COLO829 (cell line): ENCODE measurements at regions not wholly inside any gene's neighbourhood (a gene's known extent, or its start where the extent isn't known, plus 50 kb on each side); places are given as distances from the start of the nearest gene placed in this dataset.

ENCODE experiments used
- DNase-seq: peaks from one replicate; pipeline ENCODE4 v3.0.0; 2012; ENCODE audit warnings: low spot score

GRCh38 chr15:70347321-70348225 is 249.9 kb upstream of the TLE3 start:
- DNase-seq: no peak

DNA sequence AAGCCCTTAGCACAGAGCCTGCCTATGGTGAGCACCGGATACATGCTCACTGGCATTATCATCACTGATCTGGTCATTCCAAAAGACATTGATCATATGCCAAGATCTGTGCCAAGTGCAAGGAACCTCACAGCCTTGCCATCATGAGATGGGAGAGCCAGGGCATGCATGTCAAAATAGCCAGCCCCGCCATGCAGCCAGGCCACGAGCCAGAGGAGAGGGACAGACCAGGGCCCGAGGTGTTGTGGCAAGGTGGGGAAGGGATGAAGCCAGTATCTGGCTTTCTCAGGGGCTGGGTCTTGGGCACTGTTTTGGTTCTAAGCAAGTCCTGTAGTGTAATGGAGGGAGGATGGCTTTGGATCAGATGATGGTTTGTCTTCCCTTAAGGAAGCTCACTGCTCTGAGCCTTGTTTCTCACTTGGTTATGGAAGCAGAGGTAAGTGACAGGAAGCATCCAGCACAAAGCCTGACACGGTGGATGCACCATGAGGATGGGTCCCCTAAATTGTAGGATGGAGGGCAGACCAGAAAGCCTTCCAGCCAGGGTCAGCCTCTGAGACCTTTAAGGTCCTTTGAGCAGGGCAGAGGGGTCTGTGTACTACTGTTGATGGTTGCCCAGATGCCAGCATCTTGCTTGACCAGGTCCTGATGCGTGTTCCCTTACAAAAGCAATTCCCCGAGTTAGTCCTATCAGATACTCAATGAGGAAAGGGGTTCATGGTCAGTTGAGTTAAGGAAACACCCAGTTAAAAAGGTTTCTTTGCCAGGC is 247.7 kb upstream of the TLE3 start:
- no peak for DNase-seq

- DNase-seq: no peak
Measured at GRCh38 chr15:70344666-70345065, 246.9 kb upstream of the TLE3 start.

GRCh38 chr15:70343961-70344621 is 246.4 kb upstream of the TLE3 start:
- DNase-seq: no peak

GRCh38 chr15:70342554-70343548 is 245.1 kb upstream of the TLE3 start:
- DNase-seq: no peak

- DNase-seq: no peak
Measured at GRCh38 chr15:70342141-70342540, 244.4 kb upstream of the TLE3 start.

DNA sequence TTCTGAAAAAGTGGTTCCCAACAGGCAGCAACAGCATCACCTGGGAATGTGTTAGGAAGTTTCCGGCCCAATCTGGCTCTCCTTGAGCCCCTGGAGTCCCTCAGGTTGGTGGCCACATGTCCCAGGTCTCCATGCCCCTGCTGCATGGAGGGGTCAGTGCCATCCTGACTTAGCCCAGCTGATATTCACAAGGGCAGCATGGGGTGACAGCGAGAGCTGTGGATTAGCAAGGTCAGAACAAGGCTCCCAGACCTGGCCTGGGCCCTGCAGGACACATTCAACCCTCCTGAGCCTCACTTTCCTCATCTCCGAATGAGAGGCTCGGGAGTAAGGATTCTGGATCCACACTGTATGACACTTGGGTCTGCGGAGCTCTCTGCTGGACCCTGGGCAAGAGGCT is 243.8 kb upstream of the TLE3 start:
- no peak for DNase-seq

DNA sequence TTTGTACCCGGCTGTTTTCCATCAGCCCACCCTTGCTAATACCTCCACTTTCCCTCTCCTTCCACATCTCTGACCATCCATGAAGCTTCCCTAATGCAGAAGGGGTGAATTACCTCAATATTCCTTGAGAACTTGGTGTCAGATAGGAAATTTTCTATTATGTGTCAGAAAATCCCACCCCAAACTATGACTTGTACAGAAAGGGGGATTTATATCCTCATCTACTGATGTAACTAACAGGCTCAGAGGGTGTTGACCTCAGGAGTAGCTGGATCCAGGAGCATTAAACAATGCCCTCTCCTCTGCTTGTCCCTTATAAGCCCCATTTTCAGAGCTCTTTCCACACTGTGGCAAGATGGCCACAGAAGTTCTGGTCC is 242.8 kb upstream of the TLE3 start:
- DNase-seq: no peak

DNA sequence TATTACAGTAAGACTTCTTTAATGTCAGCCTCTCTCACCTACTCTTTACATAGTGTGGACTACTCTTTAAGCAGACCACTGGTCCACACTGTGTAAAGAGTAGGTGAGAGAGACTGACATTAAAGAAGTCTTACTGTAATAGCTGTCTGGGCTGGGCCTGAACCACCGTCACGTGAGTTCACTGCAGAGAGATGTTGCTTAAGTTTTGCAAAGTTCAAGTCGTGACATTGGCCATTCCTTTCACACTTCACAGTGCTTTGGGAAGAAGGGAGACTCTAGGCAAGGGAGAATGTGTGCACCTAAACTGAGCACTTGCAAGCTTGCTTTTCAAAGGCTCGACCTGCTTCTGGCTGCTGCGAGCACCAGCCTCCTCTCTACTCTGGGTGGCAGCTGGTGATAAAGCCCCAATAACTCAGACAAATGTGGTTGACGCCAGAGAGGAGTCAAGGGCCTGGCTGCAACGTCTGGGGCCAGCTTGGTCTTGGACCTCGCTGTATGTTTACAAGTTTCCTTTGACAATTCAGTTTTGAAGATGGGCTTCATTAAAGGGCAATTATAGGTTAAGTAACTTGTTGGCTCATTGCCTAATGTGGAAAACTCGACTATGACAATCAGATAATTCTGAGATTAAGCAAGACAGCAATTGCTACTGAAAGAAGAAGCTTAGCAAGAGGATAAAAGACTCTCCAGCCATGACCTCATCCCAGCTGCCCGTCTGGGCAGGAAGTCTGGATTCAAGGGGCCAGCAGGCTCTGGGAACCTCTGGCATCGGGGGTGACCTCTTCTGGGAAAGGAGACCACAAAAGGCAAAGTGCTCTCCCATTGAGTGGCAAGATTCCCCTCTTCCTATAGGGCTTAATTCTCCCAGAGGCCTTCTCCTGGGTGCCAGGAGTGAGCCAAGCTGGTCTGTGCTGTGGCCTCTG is 242.1 kb upstream of the TLE3 start:
- no peak for DNase-seq

- DNase-seq: no peak
Measured at GRCh38 chr15:70337277-70338186, 239.8 kb upstream of the TLE3 start.

DNA sequence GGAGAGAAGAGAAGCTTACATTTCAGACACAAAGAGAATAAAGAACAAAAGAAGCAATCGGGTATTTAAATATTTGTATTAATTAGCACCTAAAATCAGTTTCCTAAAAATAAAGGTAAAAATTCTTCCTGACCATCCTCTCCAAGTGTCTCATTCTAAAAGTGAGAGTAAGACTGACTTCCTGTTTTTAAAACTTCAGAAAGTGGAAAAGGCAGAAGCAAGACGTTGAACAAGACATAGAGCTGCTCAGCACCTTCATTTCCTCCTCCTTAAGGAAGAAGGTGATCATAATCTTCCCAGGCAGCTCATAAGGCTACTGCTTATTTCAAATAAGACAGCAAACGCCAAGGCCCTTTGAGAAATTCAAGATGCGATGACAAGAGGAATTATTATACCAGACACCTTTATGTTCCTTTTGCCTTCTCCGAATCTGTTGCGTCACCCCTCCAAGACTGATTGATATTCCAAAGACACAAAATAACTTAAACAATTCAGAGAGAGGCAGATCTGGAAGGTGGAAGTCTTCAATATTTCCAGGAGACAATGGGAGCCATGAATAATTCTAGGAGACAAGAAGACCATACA is 238.8 kb upstream of the TLE3 start:
- DNase-seq: no peak

GRCh38 chr15:70334286-70334685 is 236.6 kb upstream of the TLE3 start:
- DNase-seq: no peak

DNA sequence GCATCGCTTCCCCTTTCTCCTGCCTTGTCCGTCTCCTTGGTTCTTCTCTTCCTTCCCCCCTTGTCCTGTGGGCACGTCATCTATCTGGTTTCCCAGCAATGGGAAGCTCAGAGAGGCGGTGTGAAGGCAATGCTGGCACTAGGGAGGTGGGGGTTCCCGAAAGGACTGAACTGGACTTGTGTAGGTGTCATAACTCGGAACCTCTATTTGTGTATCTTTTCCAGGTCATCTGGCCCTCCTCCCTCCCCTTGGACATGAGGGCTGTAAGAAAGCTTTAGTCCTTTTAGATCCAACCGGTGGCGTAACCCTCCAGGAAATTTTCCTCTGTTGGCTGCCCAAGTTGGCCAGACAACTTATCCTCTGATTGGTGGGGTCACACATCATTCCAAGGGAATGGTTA is 231.5 kb upstream of the TLE3 start:
- DNase-seq: no peak

DNA sequence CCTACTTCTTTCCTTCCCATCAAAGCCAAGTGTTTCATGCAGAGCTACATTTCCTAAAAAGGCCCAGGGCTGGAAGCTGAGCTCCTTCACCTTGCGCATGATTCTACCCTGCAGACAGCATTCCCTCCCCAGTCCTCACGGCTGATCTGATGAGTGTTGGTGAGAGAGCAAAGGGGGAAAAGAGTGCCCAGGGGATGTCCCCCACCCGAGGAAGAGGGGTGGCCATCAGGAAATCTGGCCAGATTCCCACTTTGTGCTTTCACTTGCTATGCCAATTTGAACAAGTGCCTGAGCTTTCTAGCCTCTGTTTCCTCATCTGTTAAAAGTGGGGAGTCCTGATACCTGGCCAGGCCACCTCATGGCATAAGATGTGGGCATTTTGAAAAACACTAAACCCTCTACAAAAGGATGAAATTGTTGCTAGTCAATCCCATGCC is 231.0 kb upstream of the TLE3 start:
- DNase-seq: no peak

- DNase-seq: no peak
Measured at GRCh38 chr15:70327856-70328678, 230.3 kb upstream of the TLE3 start.

DNA sequence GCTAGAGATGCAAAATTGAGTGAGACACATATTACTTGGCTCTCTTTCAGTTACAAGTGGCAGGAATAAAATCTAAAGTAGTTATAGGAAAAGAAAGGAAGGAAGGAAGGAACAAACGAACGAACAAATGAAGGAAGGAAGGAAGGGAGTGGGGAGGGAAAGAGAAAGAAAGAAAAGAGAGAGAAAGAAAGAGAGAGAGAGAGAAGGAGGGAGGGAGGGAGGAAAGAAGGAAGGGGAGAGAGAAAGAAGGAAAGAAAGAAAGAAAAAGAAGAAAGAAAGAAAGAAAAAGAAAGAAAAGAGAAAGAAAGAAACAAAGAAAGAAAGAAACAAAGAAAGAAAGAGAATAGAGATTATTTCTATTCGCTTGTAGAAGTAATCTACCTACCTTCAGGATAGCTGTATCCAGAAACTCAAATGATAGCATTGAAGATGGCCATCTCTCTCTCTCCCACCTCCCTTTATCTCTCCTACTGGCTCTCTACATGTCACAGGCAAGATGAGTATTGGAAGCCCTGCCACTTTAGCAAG is 229.7 kb upstream of the TLE3 start:
- DNase-seq: no peak
